Stimulated activated CD4-positive, alpha-beta T cell treated with anti-CD3 and anti-CD28 coated beads, Interleukin-2, amount 100 ng/mL, for 4 hours (primary cell): ENCODE measurements at regions not wholly inside any gene's neighbourhood (a gene's known extent, or its start where the extent isn't known, plus 50 kb on each side); places are given as distances from the start of the nearest gene placed in this dataset.
"Not testable (repeated sequence)": the region's sequence is repeated elsewhere in the genome, so short reads cannot be mapped to it uniquely, and the experiment has no call there.

Source experiments
- DNase-seq: peaks from one replicate; pipeline ENCODE4 v3.0.0-alpha.2; 2020; ENCODE audit warnings: low read depth

DNA sequence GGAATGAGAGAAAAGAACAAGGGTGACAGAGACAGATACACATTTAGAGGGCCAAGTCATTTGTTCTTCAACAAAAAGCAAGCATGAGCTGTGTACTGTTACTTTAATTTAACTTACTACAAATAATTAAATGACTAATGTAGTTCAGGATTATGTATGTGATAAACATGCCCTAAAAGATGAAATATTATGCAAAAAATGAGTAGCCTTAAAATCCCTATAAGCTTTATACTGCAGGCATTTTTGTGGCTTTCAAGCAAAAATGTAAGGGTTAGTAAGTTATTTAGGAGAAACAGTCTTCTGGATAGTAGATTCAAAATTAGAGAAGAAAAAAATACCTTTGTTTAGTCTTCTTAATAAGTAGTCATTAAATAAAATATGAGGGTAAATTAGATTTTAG lies 431.2 kb downstream of the CSNK1G3 start:
- DNase-seq, result no peak

DNA sequence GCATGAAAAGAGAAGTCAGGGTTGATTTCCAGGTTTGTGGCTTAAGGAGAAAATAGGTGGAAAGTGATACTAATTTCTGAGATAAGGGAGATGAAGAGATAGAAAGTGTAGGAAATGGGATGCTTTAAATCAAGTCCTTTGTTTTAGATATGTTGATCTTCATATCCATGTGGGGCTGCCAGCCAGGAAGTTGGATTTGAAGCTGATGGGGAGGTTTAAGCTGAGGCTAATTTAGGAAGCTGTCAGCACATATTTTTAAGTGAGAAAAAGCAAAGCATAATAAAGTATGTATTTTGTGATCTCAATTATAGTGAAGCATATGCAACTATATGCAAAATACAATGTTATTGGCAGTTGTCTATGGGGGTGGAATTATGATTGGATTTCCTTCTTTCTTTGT lies 428.4 kb downstream of the CSNK1G3 start:
- DNase-seq, result no peak

DNA sequence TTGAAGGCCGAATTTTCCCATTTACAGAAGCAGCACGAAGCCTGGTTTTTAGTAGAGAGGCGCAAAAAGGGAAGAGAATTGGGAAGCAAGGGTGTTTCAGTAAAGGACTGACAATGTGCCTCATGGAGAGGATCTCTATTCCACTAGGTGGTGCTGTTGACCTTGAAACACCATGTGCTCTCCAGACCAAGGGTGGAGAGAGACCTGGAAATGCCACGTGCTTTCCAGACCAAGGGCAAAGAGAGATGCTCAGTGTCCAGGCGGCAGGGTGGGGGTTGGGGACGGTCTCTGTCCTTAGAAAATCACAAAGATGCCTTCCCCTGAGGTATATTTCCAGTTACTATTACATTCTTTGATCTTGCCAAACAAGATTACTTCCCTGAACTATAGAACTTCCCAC lies 425.3 kb downstream of the CSNK1G3 start:
- DNase-seq, result no peak

DNA sequence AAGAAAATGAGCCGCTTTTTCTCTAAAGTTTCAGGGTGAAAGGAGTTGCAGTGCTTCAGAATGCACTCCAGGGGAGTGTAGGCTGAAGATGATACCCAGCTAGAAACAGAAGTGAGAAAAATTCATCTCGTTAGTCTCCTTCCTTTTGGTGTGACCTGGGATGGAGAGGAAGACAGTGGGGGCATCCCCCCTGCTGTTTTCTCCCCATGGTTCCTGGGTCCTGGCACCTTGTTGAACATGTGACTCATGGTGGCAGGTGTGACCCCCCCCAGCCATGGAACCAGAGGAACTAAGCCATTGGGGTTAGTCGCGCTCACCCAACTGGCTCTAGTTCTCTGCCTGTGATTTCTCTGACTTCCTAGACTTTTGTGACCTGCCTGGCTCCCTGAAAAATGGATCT lies 424.6 kb downstream of the CSNK1G3 start:
- no peak for DNase-seq

DNA sequence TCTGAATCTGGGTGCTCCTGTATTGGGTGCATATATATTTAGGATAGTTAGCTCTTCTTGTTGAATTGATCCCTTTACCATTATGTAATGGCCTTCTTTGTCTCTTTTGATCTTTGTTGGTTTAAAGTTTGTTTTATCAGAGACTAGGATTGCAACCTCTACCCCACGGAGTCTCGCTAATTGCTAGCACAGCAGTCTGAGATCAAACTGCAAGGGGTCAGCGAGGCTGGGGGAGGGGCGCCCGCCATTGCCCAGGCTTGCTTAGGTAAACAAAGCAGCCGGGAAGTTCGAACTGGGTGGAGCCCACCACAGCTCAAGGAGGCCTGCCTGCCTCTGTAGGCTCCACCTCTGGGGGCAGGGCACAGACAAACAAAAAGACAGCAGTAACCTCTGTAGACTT lies 421.8 kb downstream of the CSNK1G3 start:
- not testable (repeated sequence) for DNase-seq

DNA sequence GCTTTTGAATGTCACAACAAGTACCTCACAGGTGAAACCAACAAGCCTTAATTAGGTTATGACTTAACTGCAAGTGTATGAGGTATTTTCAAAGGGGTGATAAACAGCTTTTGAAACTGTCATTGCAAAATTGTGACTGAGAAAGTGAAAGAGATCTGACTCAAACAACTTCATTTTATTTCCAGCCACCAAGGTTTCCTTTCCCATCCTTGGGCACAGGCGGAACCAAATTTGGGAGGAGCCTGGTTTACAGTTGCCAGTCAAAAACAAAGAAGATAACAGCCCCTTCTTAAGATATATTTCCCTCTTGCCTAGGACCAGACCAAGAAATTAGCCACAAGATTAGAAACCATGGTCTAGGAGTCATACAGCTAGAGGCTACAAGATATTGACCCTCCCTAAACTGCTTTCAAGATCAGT lies 417.1 kb downstream of the CSNK1G3 start:
- no peak for DNase-seq

DNA sequence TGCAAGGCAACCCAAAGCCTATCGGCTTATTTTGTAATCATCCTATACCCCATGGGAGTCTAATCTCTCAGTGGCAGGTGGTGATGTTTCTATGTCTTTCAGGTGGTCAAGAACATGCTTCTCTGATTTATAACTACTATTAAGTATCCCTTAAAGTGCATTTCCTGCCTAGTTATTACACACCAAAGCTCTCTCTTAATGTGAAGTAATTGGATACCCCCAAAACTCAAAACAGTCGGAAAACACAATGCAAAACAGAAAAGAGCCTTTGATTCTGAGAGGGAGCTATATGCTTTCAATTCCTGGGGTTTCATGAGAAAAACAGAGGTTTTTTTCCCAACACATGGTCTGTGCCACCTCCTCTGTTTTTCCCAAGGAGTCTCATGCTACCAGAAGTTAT lies 416.4 kb downstream of the CSNK1G3 start:
- DNase-seq, result no peak

DNA sequence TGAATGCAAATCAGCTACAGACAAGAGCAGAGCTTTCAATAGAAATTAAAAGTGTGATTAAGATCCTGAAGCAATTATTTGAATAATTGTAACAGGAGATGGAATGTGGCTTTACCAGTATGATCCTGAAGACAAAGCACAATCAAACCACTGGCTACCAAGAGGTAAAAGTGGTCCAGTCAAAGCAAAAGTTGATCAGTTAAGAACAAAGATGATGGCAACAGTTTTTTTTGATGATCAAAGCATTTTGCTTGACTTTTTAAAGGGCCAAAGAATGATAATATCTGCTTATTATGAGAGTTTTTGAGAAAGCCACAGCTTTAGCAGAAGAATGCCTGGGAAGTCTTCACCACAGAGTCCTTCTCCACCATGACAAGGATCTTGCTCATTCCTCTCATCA lies 409.2 kb downstream of the CSNK1G3 start:
- DNase-seq, result no peak

DNA sequence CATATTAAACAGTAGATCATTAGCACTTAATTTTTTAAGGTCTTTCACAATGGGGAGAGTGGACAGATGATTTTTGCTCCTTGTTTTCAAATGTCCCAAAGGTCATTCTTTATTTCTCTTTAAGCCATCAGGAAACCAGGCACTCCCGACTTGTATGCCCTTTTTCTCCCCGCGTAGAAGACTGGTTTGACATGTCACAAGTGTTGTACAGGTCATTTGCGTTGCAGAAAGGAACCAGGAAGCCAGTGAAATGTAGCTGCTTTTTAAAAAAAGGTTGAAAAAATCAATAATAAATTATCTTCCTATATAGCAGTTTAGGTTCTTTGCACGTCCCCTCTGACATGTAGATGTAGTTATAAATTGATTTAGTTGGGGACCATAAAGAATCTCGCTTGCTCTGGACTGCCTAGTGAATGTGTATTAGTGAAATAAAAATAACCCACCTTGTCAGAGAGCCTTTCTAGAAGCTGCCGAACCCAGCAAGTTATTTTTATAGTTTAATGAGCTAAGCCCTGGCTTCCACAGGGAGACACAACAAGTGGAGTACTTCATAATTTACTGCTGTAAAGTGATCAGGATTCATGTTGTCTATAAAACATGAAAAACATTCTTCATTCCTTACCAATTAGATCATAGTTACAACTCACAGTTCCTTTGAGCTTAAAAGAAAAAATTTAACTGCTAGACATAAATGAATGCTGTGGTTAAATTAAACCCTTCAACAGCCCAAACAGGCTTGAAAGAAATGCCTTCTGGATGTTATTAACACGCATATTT lies 404.6 kb downstream of the CSNK1G3 start:
- DNase-seq, result no peak

DNA sequence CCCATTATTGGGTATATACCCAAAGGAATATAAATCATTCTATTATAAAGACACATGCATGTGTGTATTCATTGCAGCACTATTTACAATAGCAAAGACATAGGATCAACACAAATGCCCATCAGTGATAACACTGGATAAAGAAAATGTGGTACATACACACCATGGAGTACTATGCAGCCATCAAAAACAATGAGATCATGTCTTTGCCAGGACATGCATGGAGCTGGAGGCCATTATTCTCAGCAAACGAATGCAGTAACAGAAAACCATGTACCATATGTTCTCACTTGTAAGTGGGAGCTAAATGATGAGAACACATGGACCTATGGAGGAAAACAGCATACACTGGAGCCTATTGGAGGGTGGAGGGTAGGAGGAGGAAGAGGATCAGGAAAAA lies 402.4 kb downstream of the CSNK1G3 start:
- no peak for DNase-seq

DNA sequence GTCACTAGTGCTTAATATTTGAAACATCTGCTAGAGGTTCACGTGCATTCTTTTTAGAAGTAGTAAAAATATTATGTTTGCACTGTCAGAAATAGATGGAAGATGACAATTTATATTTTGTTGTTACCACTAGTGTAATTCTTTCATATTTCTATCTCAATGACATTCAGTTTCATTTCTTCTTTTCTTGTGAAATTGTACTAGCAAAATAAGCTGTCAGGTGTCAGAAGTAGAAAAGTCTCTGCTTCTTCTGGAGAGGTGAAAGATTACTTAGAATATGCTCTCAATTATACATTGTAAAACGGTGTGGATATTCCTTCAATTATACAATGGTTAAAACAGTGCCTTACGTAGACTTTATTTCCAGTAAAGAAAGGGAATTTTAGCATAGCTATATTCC lies 395.4 kb downstream of the CSNK1G3 start:
- DNase-seq, result no peak

DNA sequence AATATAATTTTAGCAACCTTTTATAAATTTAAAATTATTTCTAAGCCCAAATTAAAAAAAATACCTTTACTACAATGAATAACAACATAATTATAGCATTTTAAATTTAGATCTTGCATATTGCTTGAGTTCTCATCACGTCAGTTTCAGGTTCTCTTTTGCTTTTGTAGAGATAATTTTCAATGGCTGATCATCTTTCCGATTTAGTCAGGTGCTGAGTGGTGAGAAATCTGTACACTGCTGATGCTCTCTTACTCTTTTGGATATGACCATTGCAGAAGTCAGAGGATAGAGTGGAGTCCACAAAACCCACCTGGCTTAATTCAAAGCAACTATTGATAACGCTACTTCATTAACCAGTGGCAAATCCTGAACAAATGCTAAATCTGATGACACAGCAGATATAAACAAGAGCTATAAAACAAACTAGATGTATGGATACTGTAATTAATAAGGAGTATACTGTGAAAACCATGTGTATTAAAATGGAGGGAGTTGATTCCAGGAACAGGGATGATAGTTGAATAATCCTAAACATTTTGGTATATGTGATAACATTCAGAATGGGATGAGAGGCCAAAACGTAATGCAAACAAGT lies 394.8 kb downstream of the CSNK1G3 start:
- no peak for DNase-seq

DNA sequence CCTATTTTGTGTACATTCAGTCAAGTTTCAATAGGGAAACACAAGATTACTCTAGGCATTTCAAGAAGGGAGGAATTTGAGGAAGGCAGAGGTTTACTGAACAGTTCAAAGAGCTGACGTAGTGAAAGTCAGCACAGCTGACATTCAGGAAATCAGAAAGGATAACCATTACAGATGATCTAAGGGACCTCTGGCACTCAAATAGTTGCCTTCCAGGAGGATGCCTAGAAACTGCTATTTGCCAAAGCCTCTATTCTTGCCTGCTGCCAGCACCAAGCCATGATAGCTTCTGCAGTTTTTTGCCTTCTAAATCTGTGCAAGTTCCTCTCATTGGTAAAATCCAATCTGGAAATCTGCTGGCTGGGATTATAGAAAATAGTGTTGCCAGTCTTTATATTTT lies 373.1 kb downstream of the CSNK1G3 start:
- DNase-seq, result no peak

DNA sequence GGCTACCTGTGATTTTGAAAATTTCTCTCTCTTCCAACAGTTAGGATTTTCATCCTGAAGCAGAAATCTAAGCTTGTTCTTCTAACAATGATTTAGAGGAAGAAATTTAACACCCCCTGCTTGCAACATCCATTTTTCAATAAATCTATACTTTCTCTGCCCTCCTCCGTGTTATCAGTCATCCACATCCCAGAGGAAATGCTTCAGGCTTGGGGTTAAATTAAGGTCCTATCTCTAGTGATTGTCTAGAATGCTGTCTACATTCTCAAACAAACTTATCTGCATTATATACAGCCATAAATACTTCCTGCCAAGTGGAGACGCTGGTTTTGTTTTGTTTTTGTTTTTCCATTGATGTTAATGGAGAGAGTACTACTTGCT lies 371.0 kb downstream of the CSNK1G3 start:
- DNase-seq, result no peak

DNA sequence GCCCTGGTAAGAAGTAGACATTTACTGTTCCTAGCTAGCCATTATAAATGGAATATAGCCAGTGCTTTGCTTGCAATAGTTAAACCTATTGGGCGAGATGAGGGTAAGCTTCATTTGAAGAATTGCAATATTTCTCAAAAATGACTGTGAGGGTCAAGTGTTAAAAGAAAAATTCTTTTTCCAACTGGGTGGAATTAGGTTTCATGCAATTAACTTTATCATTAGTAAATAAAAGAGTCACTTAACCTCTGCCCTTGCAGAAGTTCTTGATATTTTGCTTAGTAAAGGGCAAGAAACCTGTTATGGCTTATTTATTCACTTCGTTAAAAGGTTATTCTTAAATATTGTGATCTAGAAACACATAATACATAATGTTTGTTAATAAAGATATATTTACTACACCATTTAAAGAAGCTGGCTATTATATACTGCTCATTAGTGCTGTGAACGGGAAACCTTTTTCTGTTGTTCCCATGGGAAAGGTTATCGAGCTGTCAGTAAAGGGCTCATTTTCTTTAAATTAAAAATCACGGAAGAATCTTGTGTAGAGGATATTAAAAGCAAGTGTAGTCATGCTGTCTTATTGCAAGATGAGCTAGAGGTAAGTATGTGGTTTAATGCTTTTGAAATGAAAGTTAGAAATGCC lies 370.5 kb downstream of the CSNK1G3 start:
- no peak for DNase-seq

DNA sequence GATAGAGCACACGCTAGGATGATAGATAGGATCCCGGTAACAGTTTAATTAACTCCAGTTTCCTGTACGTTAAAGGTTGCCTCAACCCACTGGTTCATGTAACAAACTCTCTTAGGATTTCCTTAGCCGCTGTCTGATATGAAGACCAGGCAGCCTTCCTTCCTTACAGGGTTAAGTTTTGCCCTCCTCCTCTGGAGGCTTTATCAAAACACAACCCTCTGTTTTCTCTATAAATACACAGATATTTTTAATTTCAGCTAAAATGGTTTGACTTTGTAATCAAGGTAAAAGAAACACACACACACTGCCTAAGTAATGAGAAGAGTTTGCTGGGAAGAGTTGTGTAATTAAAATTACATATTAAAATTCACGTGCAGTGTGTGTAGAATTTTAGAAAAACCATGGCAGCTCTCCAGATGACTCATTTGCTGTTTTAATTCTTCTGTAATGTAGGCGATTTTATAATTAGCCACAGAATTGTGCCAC lies 369.8 kb downstream of the CSNK1G3 start:
- DNase-seq, result no peak

DNA sequence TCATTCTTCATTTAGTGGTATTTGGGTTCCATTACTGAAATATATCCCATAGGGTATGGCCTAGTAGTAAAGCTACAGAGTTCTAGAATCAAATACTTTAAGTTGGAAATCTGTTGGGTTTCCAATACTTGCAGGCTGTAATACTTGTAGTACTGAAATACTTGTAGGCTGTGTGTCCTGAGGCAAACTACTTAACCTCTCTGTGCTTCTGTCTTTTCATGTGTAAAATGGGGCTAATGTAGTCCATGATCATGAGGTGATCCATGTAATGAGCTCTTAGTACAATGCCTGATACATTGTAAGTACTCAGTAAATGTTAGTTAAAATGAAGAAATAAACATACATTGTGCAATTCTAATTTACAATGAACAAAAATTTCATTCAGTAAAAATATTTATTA lies 368.9 kb downstream of the CSNK1G3 start:
- no peak for DNase-seq

DNA sequence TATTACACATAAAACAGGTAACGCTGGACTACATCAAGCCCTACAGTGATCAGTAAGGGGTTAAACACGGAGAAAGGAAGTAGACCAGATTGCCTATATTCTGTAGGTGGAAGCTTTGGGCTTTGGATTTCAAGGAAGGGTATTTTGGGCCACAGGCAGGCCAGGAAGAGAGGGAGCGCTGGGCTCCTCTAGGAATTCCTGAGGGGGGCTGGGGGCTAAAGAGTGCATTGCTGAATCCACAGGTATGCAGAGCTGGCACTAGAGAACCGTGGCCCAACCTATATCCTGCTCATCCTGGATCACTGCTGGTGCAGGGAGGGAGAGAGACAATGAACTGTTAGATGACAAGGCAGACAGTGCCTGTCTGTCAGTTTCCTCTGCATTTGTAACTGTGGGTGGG lies 367.1 kb downstream of the CSNK1G3 start:
- DNase-seq, result no peak

DNA sequence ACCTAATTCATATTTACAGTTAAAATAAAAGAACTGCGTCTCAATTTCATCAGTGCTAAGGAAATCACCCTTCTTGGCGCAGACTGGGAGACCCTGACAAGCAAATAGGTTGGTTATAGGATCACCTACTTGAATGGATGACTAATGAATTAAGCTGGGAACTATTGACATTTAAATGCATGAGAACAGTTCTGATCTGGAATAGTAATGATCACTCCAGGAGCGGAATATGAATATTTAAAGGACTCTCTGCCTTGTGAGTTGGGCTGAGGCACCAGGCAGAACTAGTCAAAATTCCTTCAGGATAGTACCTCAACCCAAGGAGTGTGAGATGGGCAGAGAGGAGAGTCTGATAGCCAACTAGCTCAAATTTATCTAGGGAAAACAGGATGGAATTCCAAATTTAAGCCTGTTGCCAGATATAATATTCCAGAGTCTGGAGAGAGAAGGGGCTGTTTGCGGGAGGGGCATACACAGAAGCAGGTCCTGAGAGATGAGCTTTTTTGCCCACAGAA lies 364.4 kb downstream of the CSNK1G3 start:
- DNase-seq, result no peak

DNA sequence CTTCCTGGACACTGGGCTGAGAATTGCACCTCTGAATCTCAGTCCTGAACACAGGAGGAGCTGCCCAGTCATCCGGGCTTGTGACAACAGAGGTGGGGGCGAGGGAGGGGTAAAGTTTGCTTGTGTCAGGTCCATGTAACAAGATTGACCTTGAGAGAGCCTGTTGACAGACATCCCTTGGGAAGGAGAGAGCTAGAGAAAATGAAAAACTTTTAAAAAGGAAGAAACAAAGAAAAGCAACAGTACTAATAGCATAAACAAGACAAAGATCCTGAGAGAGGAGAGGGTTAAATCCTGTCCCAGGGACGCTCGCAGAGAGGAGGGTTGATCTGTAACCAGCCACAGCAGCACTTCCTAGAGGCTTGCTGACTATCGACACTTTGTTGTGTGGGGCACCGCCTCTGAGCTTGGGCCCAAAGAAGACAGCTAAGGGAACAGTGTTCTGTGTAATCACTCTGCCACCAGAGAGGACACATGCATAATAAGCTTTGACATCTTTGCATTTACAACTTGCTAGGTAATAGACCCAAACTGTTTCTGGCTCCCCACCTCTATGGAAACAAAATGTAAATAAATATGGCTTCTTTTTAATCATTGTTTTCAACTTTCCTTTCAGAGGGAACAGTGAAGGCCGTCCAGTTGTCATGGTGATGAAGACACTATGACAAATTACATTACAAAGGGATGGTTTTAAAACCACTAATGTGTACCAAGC lies 363.7 kb downstream of the CSNK1G3 start:
- DNase-seq, result no peak

DNA sequence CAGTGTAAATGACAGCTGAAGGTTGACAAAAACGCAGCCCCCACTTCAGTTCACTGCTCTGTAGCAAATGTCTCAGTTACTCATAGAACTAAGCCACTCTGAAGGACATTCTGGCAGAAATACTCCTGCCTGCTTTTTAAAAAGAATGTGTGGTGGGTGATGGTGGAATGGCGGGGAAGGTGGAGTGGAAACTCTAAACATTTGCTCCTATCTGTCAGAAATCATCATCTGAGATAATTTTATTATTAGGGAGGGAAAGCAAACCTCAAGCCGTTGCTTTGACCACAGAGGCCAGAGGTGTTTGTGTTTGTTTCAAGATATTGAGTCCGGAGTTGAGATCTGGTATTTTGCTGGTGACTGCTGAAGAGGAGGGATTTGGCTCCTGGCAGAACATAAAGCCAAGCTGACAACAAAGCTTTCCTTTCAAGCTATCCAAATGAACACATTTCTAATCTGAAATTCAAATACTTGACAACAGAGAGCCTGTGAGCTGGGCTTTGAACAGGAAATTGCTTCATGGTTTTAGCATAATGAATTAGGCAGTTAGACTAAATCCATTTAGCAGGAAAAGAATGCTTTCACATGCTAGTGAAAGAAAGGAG lies 362.7 kb downstream of the CSNK1G3 start:
- no peak for DNase-seq

DNA sequence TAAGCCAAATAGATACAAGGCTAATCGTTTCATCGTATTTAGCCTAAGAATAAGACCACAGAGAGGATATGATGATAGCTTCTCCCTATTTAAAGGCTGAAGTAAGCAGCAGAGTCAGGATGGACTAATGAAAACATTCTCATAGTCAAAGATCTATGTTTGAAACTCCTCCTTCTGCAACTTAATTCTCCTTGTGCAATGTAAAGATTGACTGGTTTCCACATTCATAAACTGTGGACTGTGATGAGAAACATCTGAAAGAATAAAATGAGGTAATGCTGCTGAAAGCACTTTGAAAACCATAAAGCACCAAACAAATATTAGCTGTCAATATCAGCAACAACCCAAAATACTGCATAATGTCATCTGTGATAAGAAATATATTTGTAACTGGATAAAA lies 361.9 kb downstream of the CSNK1G3 start:
- no peak for DNase-seq
